GM21528 (cell line): ENCODE measurements at regions not wholly inside any gene's neighbourhood (a gene's known extent, or its start where the extent isn't known, plus 50 kb on each side); places are given as distances from the start of the nearest gene placed in this dataset.
"Not testable (repeated sequence)": the region's sequence is repeated elsewhere in the genome, so short reads cannot be mapped to it uniquely, and the experiment has no call there.

Source experiments
- ATAC-seq: cut with Tn5 transposase; IDR thresholded peaks from one replicate; pipeline ENCODE4 v1.9.1; 2021; ENCODE audit warnings: mild to moderate bottlenecking, moderate library complexity; ENCODE audit not compliant: unreplicated experiment, low FRiP score

DNA sequence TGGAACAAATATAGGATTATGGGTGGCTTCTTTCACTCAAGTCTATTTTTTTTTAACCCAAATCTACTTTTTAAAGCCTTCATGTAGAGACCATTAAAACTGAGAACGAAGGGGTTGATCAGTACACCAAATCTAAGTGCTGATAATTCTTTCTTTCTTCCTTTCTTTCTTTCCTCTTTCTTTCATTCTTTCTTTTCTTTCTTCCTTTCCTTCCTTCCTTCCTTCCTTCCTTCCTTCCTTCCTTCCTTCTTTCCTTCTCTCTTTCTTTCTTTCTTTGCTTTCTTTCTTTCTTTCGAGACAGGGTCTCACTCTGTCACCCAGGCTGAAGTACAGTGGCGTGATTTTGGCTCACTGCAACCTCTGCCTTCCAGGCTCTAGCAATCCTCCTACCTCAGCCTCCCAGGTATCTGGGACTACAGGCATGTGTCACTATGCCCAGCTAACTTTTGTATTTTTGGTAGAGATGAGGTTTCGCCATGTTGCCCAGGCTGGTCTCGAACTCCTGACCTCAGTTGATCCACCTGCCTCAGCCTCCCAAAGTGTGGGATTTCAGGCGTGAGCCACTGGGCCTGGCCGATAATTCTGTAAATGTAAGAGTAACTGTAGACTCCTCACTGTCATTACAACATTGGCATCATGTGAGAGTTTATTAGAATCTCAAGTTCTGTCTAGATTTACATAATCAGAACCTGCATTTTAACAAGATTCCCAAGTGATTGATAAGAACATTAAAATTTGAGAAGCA lies 236.4 kb downstream of the TFEC start:
- ATAC-seq, result no peak

DNA sequence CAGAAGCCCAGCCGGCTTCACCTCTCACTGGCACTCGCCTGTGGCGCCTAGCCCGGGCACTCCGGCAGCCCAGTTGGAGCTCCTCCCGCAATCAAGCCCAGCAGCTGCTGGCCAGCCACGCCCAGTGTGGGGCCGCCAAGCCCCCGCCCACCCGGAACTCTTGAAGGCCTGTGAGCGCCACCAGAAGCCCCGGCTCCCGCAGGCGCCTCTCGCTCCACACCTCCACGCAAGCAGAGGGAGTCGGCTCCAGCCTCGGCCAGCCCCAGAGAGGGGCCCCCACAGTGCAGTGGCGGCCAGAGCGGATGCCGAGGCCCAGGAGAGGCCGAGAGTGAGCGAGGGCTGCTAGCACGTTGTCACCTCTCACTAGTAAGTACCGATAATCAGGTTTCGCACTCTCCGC lies 240.7 kb downstream of the TFEC start:
- ATAC-seq, result no peak

DNA sequence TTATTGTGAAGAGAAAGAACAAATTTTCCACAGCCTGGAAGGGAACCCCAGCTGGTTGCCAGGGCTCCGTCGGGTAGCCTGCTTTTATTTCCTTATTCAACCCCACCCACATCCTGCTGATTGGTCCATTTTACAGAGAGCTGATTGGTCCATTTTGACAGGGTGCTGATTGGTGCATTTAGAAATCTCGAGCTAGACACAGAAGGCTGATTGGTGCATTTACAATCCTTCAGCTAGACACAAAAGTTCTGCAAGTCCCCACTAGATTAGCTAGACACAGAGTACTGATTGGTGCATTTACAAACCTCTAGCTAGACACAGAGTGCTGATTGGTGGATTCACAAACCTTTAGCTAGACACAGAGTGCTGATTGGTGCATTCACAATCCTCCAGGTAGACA lies 241.1 kb downstream of the TFEC start:
- ATAC-seq, result not testable (repeated sequence)

DNA sequence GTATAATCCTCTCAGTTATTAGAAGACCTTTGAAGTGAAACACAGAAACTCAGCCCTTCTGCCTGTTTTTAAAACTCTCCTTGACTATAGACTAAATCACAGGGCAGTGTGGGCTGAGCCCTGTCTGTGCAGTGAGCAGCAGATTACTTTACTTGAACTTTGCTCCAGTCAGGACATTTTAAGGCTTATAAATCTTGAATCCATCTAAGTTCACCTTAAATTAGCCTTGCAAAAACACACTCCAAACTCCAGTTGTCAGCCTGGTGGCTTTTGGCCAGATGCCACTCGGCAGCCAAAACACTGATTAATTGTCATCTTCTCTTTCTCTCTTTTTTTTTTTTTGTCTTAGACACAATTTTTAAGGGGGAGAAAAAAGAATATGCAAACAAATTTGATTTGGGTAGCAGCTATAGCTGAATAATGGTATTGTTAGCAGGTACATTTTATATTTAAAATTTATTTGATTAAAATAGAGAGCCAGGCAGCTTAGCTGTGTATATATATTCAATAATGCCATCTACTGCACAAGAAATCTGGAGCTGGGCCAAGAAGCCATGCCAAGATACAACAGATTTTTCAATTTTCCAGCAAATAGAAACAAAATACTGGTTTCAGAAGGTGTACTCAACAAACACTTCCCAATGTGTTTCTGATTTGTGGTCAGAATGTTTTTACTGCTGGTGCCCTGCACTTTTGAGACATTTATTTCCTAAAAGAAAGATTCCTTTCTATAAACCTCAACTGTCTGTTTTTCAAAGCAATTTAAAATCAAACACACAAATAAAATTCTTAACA lies 247.7 kb downstream of the TFEC start:
- ATAC-seq, result no peak

DNA sequence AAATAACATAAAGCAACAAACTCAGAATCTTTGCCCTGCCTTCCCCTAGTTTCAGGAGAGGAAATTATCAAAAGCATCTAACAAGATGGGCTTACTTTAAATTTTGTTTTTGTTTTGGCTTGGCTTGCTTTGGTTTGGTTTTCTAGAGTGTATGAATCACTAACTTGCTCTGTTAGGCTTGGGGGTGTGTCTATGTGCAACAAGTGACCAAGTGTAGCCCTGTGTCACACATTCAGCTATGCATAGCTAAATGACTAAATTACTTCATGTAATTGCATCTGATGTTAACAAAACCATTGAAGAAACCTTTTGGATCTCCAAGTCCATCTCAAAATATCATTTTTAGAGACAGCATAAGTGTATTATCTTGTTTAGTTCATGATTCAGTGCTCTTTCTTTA lies 251.0 kb downstream of the TFEC start:
- no peak for ATAC-seq

DNA sequence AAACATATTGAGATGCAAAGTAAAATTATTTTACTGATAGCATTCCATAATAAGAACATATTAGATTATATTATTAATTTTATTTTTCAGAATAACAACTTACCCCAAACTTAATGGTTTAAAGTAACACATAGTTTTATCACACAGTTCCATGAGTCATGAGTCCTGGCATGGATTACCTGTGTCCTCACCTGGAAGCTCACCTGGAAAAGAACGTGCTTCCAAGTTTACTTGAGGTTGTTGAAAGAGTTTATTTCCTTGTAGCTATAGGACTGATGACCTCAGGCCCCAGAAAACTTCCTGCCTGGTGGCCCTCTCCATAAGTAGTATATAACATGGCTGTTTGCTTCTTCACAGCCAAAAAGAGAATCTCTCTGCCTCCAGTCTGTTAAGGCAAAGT lies 254.6 kb downstream of the TFEC start:
- ATAC-seq, result no peak

DNA sequence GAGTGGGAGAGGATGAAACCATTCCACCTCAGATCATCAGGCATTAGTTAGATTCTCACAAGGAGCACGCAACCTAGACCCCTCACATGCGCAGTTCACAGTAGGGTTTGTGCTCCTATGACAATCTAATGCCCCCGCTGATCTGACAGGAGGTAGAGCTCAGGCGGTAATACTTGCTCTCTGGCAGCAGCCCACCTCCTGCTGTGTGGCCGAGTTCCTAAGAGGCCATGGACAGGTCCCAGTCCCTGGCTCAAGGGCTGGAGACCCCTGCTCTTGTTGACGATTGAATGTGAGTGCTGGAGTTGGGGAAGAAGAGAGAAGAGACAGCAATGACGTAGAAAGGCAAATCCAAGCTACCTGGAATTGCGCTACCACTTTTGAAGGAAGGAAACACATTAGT lies 267.2 kb downstream of the TFEC start:
- ATAC-seq, result no peak

DNA sequence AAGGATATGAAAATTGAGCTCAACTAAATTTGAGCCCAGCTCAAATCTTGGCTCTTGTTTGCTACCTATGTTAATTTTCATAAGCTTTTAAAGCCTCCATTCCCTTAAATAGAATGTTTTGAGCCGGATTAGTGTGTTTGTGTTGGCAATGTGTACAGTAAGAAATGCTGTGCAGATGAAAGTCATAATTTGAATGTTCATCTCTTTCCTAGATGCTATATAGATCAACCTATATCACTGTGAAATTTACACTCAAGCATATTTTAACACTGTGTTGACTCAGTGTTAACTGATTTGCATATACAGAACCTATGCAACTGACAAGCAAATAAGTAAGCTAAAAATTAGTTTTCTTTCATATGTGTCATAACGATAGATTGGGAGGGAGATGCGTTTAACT lies 272.5 kb downstream of the TFEC start:
- ATAC-seq, result no peak

DNA sequence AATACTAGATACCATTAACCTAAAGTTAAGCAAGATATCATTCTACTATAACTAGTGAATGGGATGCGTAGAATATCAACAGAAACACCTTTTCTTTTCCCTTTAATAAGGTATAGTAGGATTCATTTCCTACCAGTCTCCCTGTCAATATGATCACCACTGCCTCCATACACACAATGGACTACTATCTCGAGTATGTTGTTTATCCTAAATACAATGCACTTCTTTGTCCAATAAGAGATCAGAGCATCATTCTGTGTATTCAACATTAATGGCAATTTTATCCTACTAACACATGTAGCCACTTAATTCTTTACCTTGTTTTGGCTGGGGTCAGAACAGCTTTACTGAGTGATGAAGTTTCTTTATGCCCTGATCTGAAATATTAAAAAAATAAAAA lies 276.3 kb downstream of the TFEC start:
- no peak for ATAC-seq

DNA sequence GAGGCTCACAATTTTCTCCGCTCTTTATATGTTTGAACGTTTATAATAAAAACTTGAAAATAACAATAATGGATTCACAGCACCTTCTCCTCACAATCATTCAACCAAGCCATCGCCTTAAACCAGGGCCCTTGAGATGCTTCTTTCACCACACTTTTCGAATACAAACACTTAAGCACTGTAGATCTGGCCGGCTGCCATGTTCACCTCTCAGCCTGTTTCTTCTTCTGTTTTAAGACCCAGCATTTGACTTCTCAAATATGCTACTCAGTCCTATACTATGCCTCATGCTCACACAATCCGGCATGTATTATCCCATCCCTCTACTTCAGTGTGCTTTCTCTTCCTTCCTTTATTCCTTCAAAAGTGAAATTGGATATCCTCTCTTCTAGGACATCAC lies 280.6 kb downstream of the TFEC start:
- no peak for ATAC-seq

DNA sequence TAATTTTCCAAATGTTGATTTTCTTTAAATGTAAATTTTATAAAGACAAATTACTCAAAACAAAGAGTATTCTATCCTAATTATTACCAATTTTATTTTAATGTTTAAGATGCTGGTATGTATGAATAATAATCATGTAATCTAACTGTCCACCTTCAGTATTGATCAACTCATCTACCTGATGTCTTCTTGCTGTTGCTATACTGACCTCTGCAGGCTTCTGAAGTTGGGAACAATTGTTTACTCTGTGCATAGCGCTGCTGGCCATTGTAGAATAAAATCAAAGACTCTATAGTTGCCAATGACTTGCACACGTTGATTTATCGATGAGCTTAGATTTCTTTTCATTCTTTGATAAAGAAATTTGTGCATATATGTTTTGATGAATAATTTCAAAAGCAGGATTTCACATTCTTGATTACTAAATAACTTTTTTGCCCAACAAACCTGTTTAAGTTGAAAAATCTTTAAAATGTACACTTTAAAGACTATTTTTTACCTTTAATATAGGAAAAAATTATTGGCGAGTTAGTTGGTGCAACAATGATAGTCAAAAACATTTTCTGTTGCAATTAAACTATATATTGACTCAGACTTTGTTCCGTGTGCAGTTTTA lies 282.3 kb downstream of the TFEC start:
- ATAC-seq, result no peak

DNA sequence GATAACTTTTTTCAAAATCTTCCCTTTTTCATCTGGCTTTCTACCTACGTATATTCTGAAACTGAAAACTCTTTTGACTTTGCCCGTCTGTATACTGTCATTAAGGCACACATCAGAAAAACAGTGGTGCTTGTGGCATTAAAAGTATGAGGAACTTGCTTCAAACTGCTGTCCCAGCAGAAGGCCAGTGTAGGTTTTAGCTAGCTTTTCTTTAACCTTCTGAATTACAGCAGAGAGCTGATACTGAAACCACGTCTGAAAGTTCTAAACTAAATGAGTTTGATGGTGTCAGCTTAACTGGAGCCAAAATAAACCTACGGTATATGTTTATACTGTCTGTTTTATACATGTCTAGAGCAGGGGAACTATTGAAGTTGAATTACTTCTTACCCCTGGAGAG lies 283.4 kb downstream of the TFEC start:
- no peak for ATAC-seq

DNA sequence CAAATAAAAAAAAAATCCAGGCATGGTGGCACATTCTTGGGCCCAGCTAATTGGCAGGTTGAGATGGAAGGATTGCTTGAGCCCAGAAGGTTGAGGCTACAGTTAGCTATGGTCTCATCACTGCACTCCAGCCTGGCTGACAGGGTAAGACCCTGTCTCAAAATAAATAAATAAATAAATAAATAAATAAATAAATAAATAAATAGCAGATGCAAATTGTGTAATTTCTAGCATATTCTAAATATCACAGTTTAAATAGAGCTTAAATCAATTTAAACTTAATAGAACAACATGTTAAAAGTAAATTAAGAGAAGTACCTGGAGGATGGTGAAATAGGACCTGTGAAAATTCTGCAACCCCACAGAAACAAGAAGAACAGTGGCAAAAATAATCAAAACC lies 290.5 kb downstream of the TFEC start:
- ATAC-seq, result no peak

DNA sequence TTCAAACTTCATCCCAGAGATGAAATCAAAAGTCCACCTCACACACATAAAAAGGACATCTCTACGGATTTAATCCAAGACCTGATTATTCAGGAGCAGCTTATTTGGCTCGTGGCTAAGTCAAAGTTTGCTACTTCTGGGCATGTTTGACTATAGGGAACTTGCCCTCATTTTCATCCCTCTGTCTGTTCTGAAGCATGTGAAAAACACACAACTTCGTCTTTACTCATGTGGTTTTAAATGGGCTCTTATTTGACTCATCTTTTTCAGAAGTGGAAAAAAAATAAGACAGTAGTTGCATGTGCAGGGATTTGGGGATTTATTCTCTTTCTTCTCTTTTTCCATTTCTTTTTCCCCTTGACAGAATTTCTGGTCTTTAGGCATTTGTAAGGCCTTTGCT lies 295.9 kb downstream of the TFEC start:
- no peak for ATAC-seq

DNA sequence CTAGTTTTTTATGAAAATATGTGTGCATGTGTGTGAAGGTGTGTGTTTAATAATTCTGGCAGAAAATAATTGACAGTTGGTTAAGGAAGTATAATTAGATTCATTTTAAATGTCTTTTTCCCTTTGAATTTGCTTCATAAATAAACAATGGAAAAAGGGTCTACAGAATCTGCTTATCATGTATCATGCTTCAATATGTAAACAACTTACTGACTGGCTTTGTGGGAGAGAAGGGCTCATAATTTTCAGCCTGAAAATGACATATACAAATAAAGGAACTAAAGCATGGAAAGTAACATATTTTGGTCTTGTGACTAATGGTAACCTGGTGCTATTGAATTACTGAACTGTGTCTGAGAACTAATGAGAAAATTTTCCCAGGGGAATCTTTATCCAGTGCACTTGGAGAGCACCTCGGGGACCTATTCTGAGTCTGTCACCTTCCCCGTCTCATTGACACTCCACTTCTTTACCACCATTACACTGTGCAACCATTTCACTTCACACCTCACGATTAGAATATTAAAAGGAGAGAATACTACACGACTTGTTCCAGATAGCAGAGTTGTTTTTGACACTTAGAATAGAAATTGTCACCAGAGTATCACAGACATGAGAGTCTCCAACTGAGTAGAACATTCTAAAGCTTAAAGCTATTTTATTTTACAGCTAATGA lies 298.6 kb downstream of the TFEC start:
- ATAC-seq, result no peak

DNA sequence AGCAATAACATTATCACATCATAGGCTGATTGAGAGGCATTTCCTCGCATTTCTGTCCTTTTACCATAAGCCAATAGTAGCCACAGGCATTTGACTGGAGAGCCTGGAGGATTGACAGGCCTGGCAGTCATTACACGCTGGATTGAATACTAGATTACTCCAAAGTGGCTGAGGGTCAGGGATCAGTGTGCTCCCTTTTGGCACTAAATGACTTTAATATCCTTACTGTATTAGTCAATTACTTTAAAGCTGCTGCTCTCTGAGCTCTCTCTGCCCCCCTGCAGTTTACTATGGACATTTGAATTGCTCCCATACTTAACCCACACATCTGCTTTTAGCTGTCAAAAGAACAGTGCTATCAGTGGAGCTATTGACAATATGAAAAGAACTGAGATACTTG lies 302.0 kb downstream of the TFEC start:
- no peak for ATAC-seq

DNA sequence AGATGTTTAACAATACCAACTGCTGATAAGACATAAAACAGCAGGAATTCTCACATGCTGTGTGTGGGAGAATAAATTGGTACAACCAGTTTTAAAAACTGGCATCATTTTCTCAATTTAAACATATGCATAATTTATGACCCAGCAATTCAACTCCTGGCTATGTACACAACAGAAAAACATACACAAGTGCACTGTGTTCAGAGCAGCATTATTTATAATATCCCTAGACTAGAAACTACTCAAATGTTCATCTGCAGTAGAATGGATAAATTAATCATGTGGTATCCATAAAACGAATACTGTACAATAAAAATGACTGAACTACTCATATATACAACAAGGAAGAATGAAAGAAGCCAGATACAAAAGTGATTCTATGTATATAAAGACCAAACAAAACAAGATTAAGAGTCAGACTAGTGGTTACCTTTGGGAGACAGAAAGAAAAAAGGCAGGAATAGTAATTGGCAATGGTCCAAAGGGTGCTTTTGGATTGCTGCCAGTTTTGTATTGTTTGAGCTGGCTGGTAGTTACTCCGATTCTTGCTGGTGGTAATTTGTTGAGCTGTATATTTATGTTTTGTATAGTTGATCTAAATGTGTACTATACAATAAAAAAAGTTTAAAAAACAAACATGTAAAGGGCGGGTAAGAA lies 306.0 kb downstream of the TFEC start:
- ATAC-seq, result no peak

DNA sequence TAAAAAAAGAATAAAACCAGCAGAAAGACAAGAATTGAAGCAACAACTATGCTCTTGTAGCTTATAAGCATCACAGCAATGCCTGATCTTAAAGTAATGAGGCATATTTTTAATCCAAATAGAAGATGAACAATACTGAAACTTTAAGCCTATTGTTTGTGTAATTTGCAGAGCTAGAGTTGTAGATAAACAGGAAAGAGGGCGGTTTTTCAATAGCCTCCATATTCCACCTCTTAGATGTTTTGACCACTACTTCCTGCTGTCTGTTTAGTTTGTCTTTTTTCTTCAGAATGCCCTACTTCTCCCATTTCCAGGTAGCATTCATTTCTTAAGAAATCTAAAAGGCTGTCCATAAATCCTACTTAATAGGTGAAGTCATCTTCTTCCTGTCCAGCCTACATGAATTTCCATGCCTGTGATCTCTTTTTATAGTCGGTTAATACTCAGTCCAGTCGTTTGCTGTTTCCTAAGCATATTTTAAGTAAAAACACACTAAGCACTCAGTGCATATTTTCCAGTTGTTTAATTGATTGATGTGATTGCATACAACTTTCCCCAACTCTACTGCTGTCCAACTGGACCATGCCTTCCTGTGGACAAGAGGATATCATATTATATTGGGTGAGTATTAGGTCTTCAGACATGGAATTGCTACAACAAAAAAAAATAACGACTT lies 308.1 kb downstream of the TFEC start:
- no peak for ATAC-seq

DNA sequence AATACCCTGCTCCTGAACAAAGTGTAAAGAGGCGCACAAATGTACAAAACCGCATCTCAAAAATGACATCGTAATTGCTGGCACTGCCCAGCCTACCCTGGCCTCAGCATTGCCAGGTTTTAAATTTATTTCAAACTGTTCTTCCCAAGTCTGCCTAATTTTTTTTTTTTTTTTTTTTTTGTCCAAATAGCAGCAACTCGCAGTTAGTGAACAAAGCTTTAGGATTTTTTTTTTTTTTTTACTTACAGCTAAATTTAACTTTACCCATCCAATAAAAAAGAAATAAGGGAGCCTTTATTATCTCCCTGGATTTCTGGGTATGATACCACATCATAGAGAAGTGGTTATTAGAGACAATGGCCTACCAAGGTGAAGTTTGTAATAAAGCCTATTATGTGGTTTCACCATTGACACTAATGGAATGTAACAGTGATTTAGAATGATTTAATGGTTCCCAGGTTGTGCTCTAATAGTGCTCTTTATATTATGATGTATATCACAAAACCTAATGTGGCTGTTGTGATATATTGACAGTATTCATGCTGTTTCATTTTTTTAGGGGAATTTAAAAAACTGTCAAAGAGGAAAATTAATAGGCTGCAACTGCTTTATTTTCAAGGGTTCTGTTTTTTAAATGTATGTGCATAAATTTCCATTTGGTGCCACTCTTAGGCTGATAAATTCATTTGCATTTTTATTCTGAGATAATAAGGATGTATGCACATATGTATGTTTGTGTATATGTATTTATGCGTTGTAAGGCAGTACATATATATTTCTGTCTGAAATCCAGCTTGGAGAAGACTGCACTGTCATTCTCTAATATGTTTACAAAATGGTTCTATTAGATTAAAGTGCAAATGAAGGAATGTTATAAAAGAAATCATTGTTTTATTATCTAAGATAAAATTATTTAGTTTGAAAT lies 309.0 kb downstream of the TFEC start:
- no peak for ATAC-seq
